DND-41 (cell line): ENCODE measurements at regions not wholly inside any gene's neighbourhood (a gene's known extent, or its start where the extent isn't known, plus 50 kb on each side); places are given as distances from the start of the nearest gene placed in this dataset.

ENCODE experiments used
- EZH2 ChIP-seq: IDR thresholded peaks from 3 replicates; pipeline ENCODE4 v1.6.1; 2012; ENCODE audit warnings: borderline replicate concordance, low read depth, mild to moderate bottlenecking, moderate library complexity, low read length, inconsistent platforms; ENCODE audit not compliant: severe bottlenecking
- TF ChIP-seq, protein P1 (sequence below): IDR thresholded peaks from 2 replicates; pipeline ENCODE4 v1.5.1; 2012; ENCODE audit warnings: borderline replicate concordance, low read length, moderate library complexity, mild to moderate bottlenecking; ENCODE audit not compliant: poor library complexity, severe bottlenecking; ENCODE audit errors: extremely low read depth

DNA sequence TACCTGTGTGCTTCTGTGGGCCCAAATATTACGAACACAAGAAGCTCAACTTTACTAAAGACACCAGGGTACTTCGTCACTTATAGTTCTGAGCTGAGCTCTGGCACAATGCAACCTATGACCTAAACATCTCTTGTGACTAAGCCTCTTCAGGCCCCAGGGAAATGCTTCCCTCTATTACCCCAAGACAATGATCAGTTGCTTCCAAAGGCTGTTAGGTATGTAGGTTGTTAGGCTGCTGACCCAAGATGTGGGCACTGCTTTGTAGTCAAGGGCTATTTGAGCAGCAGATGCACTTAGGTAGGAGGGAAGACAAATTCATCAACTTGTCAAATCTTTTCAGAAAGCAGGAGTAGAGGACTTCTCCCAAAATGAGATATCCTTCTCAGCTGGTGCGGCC, 640.1 kb downstream of the EPHA4 start:
- TF ChIP-seq, protein P1, sequence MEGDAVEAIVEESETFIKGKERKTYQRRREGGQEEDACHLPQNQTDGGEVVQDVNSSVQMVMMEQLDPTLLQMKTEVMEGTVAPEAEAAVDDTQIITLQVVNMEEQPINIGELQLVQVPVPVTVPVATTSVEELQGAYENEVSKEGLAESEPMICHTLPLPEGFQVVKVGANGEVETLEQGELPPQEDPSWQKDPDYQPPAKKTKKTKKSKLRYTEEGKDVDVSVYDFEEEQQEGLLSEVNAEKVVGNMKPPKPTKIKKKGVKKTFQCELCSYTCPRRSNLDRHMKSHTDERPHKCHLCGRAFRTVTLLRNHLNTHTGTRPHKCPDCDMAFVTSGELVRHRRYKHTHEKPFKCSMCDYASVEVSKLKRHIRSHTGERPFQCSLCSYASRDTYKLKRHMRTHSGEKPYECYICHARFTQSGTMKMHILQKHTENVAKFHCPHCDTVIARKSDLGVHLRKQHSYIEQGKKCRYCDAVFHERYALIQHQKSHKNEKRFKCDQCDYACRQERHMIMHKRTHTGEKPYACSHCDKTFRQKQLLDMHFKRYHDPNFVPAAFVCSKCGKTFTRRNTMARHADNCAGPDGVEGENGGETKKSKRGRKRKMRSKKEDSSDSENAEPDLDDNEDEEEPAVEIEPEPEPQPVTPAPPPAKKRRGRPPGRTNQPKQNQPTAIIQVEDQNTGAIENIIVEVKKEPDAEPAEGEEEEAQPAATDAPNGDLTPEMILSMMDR, result no peak
- no peak for TF ChIP-seq EZH2
